HepG2 (cell line): ENCODE measurements at regions not wholly inside any gene's neighbourhood (a gene's known extent, or its start where the extent isn't known, plus 50 kb on each side); places are given as distances from the start of the nearest gene placed in this dataset.

Source experiments
- ATAC-seq: fragments of 200-7000 bp; cut with Tn5 transposase; 3 replicates; pipeline ENCODE4 v1.9.1; 2020; ENCODE audit warnings: mild to moderate bottlenecking, moderate library complexity
- BruUV-seq: library from RNA; stranded (reverse); fragments of 400-500 nt; replicated peaks from 2 replicates; lab custom pipeline; 2021; lab: Mats Ljungman, UMichigan
- CTCF ChIA-PET: fragments of 300-600 bp; formaldehyde crosslinking; extraction: SDS; loops from one replicate; lab custom pipeline; 2021; ENCODE audit warnings: low total read pairs, inconsistent platforms, low intra/inter-chr PET ratio; lab: Yijun Ruan, JAX
- POLR2A ChIA-PET: fragments of 350-600 bp; sonication (Branson Sonifier 250); formaldehyde crosslinking; loops from one replicate; lab custom pipeline; 2020; ENCODE audit warnings: antibody characterized with exemption, inconsistent platforms; lab: Yijun Ruan, JAX
- DNase-seq: peaks from one replicate; pipeline ENCODE4 v3.0.0-alpha.2; 2015; ENCODE audit warnings: low spot score
- FAIRE-seq: peaks from 3 replicates; lab custom pipeline; 2011; peaks lifted over from hg19 to GRCh38; lab: Jason Lieb, UNC
- H2AFZ ChIP-seq: one replicate; pipeline ENCODE4 v1.6.1; 2011; ENCODE audit warnings: low read length, inconsistent platforms
- H3K27ac ChIP-seq: fragments of 300-600 bp; 3 replicates; pipeline ENCODE4 v1.8.0; 2011; ENCODE audit warnings: mixed run types, mild to moderate bottlenecking, mixed read lengths, low read length, inconsistent platforms; ENCODE audit not compliant: insufficient read depth; ENCODE audit errors: extremely low read length
- H3K27me3 ChIP-seq, 2 experiments: fragments of 200-600 bp in 1 of 2; 2 replicates in 1 of 2; 3 replicates in 1 of 2; pipeline versions ENCODE4 v1.6.0 to v1.8.0; 2011; ENCODE audit warnings: low read length in 2 of 2, mild to moderate bottlenecking in 2 of 2, moderate library complexity in 2 of 2, inconsistent platforms in 1 of 2; ENCODE audit not compliant: insufficient read depth in 2 of 2, control insufficient read depth in 1 of 2
- H3K36me3 ChIP-seq, 2 experiments: fragments of 200-600 bp in 1 of 2; replicated peaks in 1 of 2; 2 replicates in 1 of 2; 3 replicates in 1 of 2; pipeline versions ENCODE4 v1.5.1 to v1.8.0; 2011; ENCODE audit warnings: low read length in 2 of 2, inconsistent platforms in 1 of 2; ENCODE audit not compliant: insufficient read depth in 2 of 2, control insufficient read depth in 1 of 2
- H3K4me1 ChIP-seq: 2 replicates; pipeline ENCODE4 v1.5.1; 2012; ENCODE audit warnings: low read length, inconsistent platforms; ENCODE audit not compliant: insufficient read depth
- H3K4me2 ChIP-seq: 2 replicates; pipeline ENCODE4 v1.6.0; 2011; ENCODE audit warnings: low read depth, low read length, inconsistent platforms
- H3K4me3 ChIP-seq, 3 experiments: fragments of 200-600 bp in 1 of 3; sonication (generic), shearing (Covaris generic) in 1 of 3; replicated peaks in 1 of 3; 2 replicates each; pipeline ENCODE4 v1.5.1; 2011 to 2016; ENCODE audit warnings: low read length in 3 of 3, inconsistent platforms in 2 of 3, low read depth in 2 of 3, mild to moderate bottlenecking in 2 of 3, control low read depth in 1 of 3, mixed read lengths in 1 of 3; ENCODE audit not compliant: insufficient read depth in 1 of 3
- H3K79me2 ChIP-seq: one replicate; pipeline ENCODE4 v1.6.1; 2011; ENCODE audit warnings: low read length, inconsistent platforms; ENCODE audit not compliant: insufficient read depth
- H3K9ac ChIP-seq: 2 replicates; pipeline ENCODE4 v1.6.0; 2011; ENCODE audit warnings: mild to moderate bottlenecking, low read depth, low read length, inconsistent platforms; ENCODE audit not compliant: insufficient read depth
- H3K9me3 ChIP-seq: 2 replicates; pipeline ENCODE4 v1.5.1; 2012; ENCODE audit warnings: mild to moderate bottlenecking, low read length
- H4K20me1 ChIP-seq: 2 replicates; pipeline ENCODE4 v1.6.0; 2011; ENCODE audit warnings: inconsistent platforms, mild to moderate bottlenecking, low read length, moderate library complexity; ENCODE audit not compliant: insufficient read depth
- CHD2 ChIP-seq: IDR thresholded peaks from 2 replicates; pipeline ENCODE4 v1.6.1; 2011; ENCODE audit warnings: low read depth, low read length, improper control_type of control experiment
- GABPA ChIP-seq, 2 experiments: IDR thresholded peaks; 2 replicates each; pipeline ENCODE4 v1.6.1; 2011 to 2016; ENCODE audit warnings: low read depth in 2 of 2, low read length in 1 of 2, missing biosample characterization in 1 of 2, missing genetic modification characterization in 1 of 2
- KDM5A ChIP-seq: fragments of 200-600 bp; sonication (generic); IDR thresholded peaks from 2 replicates; pipeline ENCODE4 v1.7.0; 2018; ENCODE audit warnings: antibody characterized with exemption, mild to moderate bottlenecking, low read length, borderline replicate concordance
- MTF1 ChIP-seq: sonication (generic); formaldehyde crosslinking; IDR thresholded peaks from 2 replicates; pipeline ENCODE4 v1.5.0; 2020; ENCODE audit warnings: missing genetic modification reagents
- NFKBIZ ChIP-seq: IDR thresholded peaks from 2 replicates; pipeline ENCODE4 v1.6.1; 2018; ENCODE audit warnings: missing genetic modification reagents, missing compliant biosample characterization
- PAX8 ChIP-seq: sonication (generic); formaldehyde crosslinking; IDR thresholded peaks from 2 replicates; pipeline ENCODE4 v1.8.0; 2022; ENCODE audit warnings: mild to moderate bottlenecking, missing genetic modification reagents, borderline replicate concordance
- RBM22 ChIP-seq: fragments of 200-400 bp; formaldehyde crosslinking; optimal IDR thresholded peaks from 2 replicates; pipeline ENCODE3; 2017; ENCODE audit warnings: mild to moderate bottlenecking, low read length, moderate library complexity
- RFX3 ChIP-seq: IDR thresholded peaks from 2 replicates; pipeline ENCODE4 v1.6.1; 2016; ENCODE audit warnings: missing biosample characterization, missing genetic modification reagents
- SRF ChIP-seq: IDR thresholded peaks from 2 replicates; pipeline ENCODE4 v1.6.1; 2011; ENCODE audit warnings: mild to moderate bottlenecking, low read depth, low read length, moderate library complexity
- SRSF4 ChIP-seq: fragments of 200-400 bp; formaldehyde crosslinking; IDR thresholded peaks from one replicate; pipeline ENCODE4 v1.6.1; 2018; ENCODE audit warnings: mild to moderate bottlenecking, low read depth, low read length, moderate library complexity; ENCODE audit not compliant: poor library complexity, severe bottlenecking
- ZFP36L1 ChIP-seq: sonication (generic); formaldehyde crosslinking; IDR thresholded peaks from 2 replicates; pipeline ENCODE4 v1.8.0; 2022; ENCODE audit warnings: mild to moderate bottlenecking, missing genetic modification reagents, moderate library complexity
- ZNF10 ChIP-seq: sonication (generic); formaldehyde crosslinking; IDR thresholded peaks from 2 replicates; pipeline ENCODE4 v1.4.0; 2020; ENCODE audit warnings: mild to moderate bottlenecking, low read depth, missing genetic modification reagents, borderline replicate concordance
- ZNF572 ChIP-seq: sonication (generic); formaldehyde crosslinking; IDR thresholded peaks from 2 replicates; pipeline ENCODE4 v1.5.1; 2020; ENCODE audit warnings: mild to moderate bottlenecking, missing genetic modification reagents
- ZNF782 ChIP-seq: sonication (generic); formaldehyde crosslinking; IDR thresholded peaks from 2 replicates; pipeline ENCODE4 v1.4.0; 2020; ENCODE audit warnings: missing genetic modification reagents, mild to moderate bottlenecking, borderline replicate concordance
- ZNF891 ChIP-seq: sonication (generic); formaldehyde crosslinking; IDR thresholded peaks from 2 replicates; pipeline ENCODE4 v1.5.0; 2020; ENCODE audit warnings: mild to moderate bottlenecking, missing genetic modification reagents
- WGBS: methylation state at CpG from one replicate; pipeline ENCODE4 v1.1.6; 2017; ENCODE audit warnings: low lambda C conversion rate; 5-methylcytosine and 5-hydroxymethylcytosine counted together
- in situ Hi-C: cut with HindIII; loops from 2 replicates; pipeline ENCODE4 v1.10.0; 2017; ENCODE audit warnings: low pct_unique_long_range_greater_than_20kb; ENCODE audit not compliant: extremely low pct_ligation_motif_present
- intact Hi-C: fragments of 100-400 bp; cut with micrococcal nuclease; formaldehyde crosslinking; loops from one replicate; pipeline ENCODE4 v1.10.0; 2022; ENCODE audit not compliant: unreplicated experiment
- TF ChIP-seq, protein P1 (sequence below): sonication (generic); formaldehyde crosslinking; IDR thresholded peaks from 2 replicates; pipeline ENCODE4 v1.5.0; 2020; ENCODE audit warnings: missing genetic modification reagents
- TF ChIP-seq, protein P2 (sequence below): sonication (generic); formaldehyde crosslinking; IDR thresholded peaks from 2 replicates; pipeline ENCODE4 v1.4.0; 2020; ENCODE audit warnings: missing genetic modification reagents, borderline replicate concordance
- TF ChIP-seq, protein P3 (sequence below): sonication (generic); formaldehyde crosslinking; IDR thresholded peaks from 2 replicates; pipeline ENCODE4 v1.4.0; 2020; ENCODE audit warnings: mild to moderate bottlenecking, missing genetic modification reagents
- TF ChIP-seq, protein P4 (sequence below): sonication (generic); formaldehyde crosslinking; IDR thresholded peaks from 2 replicates; pipeline ENCODE4 v1.4.0; 2020; ENCODE audit warnings: mild to moderate bottlenecking, missing genetic modification reagents

DNA sequence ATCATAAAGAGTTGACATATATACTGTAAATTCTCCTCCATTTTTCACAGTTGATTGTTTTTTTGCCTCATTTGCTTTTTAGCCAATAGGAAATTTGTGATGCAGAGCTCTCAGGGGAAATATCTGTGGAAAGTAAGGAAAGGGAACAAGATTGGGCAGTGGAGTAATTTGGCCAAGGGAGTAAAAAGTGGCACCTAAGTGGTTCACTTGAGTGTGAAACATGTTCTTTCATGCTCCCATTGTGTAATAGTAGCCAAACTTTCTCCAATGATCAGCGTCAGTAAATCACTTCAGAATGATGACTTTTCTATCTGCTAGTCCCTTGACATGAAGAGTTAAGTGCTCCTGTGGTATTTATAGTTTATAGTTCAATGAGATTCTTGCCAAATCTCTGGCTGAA is 141.9 kb upstream of the KCNJ3 start:
- 0 out of 2 replicates have a peak, but pooled peaks cover 2% of the 10 kb centered on the region for H3K9me3 ChIP-seq
- H2AFZ ChIP-seq = no peak overlapping the region
- intact Hi-C loops (no loop called here), in situ Hi-C loops (no loop called here)
- CTCF ChIA-PET = no interaction called here
- no peaks in the 10 kb centered on the region for H3K4me1 ChIP-seq
- no TSS peak for BruUV-seq
- no peak for DNase-seq
- ATAC-seq = no peak
- no peak overlapping the region for H3K4me2 ChIP-seq
- no peak overlapping the region for H3K27ac ChIP-seq
- H3K9ac ChIP-seq = no peak overlapping the region
- no peaks in the 10 kb centered on the region for H3K27me3 ChIP-seq
- WGBS = 0% methylated on average over 1 of the region's 1 CpG
- FAIRE-seq = no peak
- H4K20me1 ChIP-seq = no peaks in the 10 kb centered on the region
- H3K79me2 ChIP-seq = no peaks in the 10 kb centered on the region
- H3K4me3 ChIP-seq = no peak overlapping the region
- no peaks in the 10 kb centered on the region for H3K36me3 ChIP-seq
- POLR2A ChIA-PET = no interaction called here
- no peak for TF ChIP-seq RBM22
- TF ChIP-seq SRSF4 = no peak
- TF ChIP-seq SRF = no peak
- no peak for TF ChIP-seq ZNF572 (CRISPR knock-in tag)
- TF ChIP-seq RFX3 (CRISPR knock-in tag) = no peak
- TF ChIP-seq ZFP36L1 (CRISPR knock-in tag) = no peak
- TF ChIP-seq MTF1 = no peak
- no peak for TF ChIP-seq CHD2
- TF ChIP-seq, protein P1, sequence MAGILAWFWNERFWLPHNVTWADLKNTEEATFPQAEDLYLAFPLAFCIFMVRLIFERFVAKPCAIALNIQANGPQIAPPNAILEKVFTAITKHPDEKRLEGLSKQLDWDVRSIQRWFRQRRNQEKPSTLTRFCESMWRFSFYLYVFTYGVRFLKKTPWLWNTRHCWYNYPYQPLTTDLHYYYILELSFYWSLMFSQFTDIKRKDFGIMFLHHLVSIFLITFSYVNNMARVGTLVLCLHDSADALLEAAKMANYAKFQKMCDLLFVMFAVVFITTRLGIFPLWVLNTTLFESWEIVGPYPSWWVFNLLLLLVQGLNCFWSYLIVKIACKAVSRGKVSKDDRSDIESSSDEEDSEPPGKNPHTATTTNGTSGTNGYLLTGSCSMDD (CRISPR knock-in tag) = no peak
- TF ChIP-seq, protein P2, sequence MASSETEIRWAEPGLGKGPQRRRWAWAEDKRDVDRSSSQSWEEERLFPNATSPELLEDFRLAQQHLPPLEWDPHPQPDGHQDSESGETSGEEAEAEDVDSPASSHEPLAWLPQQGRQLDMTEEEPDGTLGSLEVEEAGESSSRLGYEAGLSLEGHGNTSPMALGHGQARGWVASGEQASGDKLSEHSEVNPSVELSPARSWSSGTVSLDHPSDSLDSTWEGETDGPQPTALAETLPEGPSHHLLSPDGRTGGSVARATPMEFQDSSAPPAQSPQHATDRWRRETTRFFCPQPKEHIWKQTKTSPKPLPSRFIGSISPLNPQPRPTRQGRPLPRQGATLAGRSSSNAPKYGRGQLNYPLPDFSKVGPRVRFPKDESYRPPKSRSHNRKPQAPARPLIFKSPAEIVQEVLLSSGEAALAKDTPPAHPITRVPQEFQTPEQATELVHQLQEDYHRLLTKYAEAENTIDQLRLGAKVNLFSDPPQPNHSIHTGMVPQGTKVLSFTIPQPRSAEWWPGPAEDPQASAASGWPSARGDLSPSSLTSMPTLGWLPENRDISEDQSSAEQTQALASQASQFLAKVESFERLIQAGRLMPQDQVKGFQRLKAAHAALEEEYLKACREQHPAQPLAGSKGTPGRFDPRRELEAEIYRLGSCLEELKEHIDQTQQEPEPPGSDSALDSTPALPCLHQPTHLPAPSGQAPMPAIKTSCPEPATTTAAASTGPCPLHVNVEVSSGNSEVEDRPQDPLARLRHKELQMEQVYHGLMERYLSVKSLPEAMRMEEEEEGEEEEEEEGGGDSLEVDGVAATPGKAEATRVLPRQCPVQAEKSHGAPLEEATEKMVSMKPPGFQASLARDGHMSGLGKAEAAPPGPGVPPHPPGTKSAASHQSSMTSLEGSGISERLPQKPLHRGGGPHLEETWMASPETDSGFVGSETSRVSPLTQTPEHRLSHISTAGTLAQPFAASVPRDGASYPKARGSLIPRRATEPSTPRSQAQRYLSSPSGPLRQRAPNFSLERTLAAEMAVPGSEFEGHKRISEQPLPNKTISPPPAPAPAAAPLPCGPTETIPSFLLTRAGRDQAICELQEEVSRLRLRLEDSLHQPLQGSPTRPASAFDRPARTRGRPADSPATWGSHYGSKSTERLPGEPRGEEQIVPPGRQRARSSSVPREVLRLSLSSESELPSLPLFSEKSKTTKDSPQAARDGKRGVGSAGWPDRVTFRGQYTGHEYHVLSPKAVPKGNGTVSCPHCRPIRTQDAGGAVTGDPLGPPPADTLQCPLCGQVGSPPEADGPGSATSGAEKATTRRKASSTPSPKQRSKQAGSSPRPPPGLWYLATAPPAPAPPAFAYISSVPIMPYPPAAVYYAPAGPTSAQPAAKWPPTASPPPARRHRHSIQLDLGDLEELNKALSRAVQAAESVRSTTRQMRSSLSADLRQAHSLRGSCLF (CRISPR knock-in tag) = no peak
- TF ChIP-seq ZNF10 = no peak
- TF ChIP-seq GABPA (IDR thresholded peaks at IDR 0.05; ENCODE audit: low read depth, low read length) = no peak
- TF ChIP-seq GABPA (CRISPR knock-in tag; IDR thresholded peaks at IDR 0.05; ENCODE audit: low read depth) = no peak
- TF ChIP-seq PAX8 (CRISPR knock-in tag) = no peak
- TF ChIP-seq NFKBIZ = no peak
- TF ChIP-seq, protein P3, sequence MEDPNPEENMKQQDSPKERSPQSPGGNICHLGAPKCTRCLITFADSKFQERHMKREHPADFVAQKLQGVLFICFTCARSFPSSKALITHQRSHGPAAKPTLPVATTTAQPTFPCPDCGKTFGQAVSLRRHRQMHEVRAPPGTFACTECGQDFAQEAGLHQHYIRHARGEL (CRISPR knock-in tag) = no peak
- TF ChIP-seq, protein P4, sequence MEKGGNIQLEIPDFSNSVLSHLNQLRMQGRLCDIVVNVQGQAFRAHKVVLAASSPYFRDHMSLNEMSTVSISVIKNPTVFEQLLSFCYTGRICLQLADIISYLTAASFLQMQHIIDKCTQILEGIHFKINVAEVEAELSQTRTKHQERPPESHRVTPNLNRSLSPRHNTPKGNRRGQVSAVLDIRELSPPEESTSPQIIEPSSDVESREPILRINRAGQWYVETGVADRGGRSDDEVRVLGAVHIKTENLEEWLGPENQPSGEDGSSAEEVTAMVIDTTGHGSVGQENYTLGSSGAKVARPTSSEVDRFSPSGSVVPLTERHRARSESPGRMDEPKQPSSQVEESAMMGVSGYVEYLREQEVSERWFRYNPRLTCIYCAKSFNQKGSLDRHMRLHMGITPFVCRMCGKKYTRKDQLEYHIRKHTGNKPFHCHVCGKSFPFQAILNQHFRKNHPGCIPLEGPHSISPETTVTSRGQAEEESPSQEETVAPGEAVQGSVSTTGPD = no peak
- no peak for TF ChIP-seq ZNF782
- no peak for TF ChIP-seq ZNF891 (CRISPR knock-in tag)
- TF ChIP-seq KDM5A = no peak
